ENCODE measurements at regions not wholly inside any gene's neighbourhood (a gene's known extent, or its start where the extent isn't known, plus 50 kb on each side); places are given as distances from the start of the nearest gene placed in this dataset.

GRCh38 chr4:117512414-117512813 is 427.0 kb upstream of the TRAM1L1 start:
- TF ChIP-seq TAF1 (IDR thresholded peaks at IDR 0.05; ENCODE audit: borderline replicate concordance, low read depth, low read length) (no peak), POLR2A (IDR thresholded peaks at IDR 0.05; ENCODE audit: low read depth, low read length) (no peak), POLR2AphosphoS5 (IDR thresholded peaks at IDR 0.05; ENCODE audit: low read depth, low read length) (no peak)
- no peak for FAIRE-seq
- no peak for DNase-seq (ENCODE audit: insufficient read length)

DNA sequence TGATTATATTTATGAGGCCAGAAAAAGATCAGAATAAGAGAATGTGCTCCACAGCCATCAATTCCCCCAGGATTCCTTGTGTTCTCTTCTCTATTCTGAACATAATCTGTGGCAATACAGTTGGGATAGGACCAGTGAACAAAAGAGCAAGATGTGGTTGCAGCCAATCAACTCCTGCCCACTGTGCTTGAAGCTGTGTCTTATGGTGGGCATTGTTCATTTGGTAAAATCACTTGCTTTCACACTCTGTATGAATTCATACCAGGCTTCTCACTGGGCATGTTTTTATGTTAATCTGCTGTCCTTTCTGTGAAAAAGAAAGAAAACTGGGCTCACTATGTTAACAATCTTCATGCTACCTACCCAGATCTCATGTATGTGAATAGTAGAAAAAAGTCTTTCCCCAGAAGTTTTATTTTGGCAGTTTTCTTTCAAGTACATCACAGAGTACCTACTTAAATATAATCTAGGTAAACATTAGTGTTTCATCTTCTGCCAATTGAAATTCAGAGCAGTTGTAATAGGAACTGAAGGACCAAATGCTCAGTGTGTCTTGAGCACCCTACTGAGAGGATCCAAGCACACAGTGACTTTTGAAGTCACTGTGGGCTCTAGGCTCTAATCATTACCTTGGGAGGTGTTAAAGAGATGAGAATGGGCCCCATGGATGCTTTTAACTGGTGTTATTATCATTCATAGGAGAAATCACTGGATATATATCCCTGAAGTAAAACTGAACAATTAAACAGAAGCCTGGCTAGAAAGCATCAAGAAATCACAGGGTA is 429.2 kb upstream of the TRAM1L1 start:
- no peak for DNase-seq (ENCODE audit: insufficient read length)
- no peak for TF ChIP-seq POLR2A (IDR thresholded peaks at IDR 0.05; ENCODE audit: low read depth, low read length)
- TF ChIP-seq TAF1 (IDR thresholded peaks at IDR 0.05; ENCODE audit: borderline replicate concordance, low read depth, low read length): no peak
- FAIRE-seq: no peak

- TF ChIP-seq POLR2A (IDR thresholded peaks at IDR 0.05; ENCODE audit: low read depth, low read length): no peak
- no peak for TF ChIP-seq TAF1 (IDR thresholded peaks at IDR 0.05; ENCODE audit: borderline replicate concordance, low read depth, low read length)
- TF ChIP-seq POLR2AphosphoS5 (IDR thresholded peaks at IDR 0.05; ENCODE audit: low read depth, low read length): no peak
- DNase-seq (ENCODE audit: insufficient read length) (no peak), FAIRE-seq (no peak)
Measured at GRCh38 chr4:117515921-117516320, 430.5 kb upstream of the TRAM1L1 start.

DNA sequence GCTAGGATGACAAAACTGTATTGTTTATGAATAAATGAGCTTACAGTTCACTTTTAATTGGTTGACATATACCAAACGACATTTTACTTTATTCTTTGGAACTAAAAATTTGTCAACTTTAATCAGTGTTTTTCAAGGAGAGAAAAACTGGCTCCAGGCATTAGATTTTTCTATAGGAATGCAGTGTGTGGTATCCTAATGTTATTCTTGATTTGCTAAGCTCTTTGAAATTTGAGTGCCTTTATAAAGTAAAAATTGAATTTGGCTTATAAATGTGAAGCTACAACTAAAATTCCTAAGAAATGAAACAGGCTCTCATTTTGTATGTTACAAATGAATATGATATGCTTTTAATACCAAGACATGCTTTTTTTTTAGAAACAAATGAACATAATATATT is 442.2 kb upstream of the TRAM1L1 start:
- FAIRE-seq (no peak), DNase-seq (ENCODE audit: insufficient read length) (no peak)
- TF ChIP-seq TAF1 (IDR thresholded peaks at IDR 0.05; ENCODE audit: borderline replicate concordance, low read depth, low read length) (no peak), POLR2A (IDR thresholded peaks at IDR 0.05; ENCODE audit: low read depth, low read length) (no peak), POLR2AphosphoS5 (IDR thresholded peaks at IDR 0.05; ENCODE audit: low read depth, low read length) (no peak)

DNA sequence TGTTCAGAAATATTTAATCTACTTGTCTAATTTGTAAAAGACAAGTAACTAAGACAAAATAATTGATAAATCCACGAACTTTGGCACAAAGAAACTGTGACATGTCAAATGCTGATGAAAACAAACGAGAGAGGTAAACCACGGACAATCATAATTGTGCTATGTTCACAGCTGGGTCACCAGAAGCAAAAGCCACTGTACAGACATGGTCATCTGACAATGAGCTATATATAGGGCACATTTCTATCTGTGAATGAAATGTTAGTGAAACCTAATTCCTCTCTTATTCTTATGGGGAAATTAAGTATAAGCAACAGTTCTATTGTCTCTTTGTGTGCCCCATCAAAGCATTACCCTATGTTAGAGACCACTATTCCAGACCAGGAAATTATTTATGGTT is 444.0 kb upstream of the TRAM1L1 start:
- FAIRE-seq (no peak), DNase-seq (ENCODE audit: insufficient read length) (no peak)
- TF ChIP-seq POLR2AphosphoS5 (IDR thresholded peaks at IDR 0.05; ENCODE audit: low read depth, low read length) (no peak), TAF1 (IDR thresholded peaks at IDR 0.05; ENCODE audit: borderline replicate concordance, low read depth, low read length) (no peak), POLR2A (IDR thresholded peaks at IDR 0.05; ENCODE audit: low read depth, low read length) (no peak)

DNA sequence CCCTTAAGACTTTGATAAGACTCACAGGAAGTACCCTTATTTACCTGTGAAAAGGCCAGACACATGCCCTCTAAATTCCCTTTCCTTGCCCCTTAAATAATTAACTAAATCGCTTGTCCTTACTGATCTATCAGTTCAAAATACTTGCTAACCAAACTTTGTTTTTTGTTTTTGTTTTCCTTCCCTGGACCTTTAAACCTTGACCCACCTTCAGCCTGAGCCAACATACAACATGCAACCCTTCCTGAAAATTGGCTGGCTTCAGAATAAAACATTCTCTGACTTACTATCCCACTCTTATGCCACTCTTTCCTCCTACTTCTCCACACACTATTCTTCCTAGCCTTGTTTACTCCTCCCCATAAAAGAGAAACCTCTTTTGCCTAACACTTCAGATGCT is 448.1 kb upstream of the TRAM1L1 start:
- TF ChIP-seq TAF1 (IDR thresholded peaks at IDR 0.05; ENCODE audit: borderline replicate concordance, low read depth, low read length): no peak
- no peak for TF ChIP-seq POLR2AphosphoS5 (IDR thresholded peaks at IDR 0.05; ENCODE audit: low read depth, low read length)
- no peak for TF ChIP-seq POLR2A (IDR thresholded peaks at IDR 0.05; ENCODE audit: low read depth, low read length)
- DNase-seq (ENCODE audit: insufficient read length) (no peak), FAIRE-seq (no peak)

GRCh38 chr4:117545039-117545438 is 459.7 kb upstream of the TRAM1L1 start:
- no peak for DNase-seq (ENCODE audit: insufficient read length)
- TF ChIP-seq POLR2A (IDR thresholded peaks at IDR 0.05; ENCODE audit: low read depth, low read length) (no peak), POLR2AphosphoS5 (IDR thresholded peaks at IDR 0.05; ENCODE audit: low read depth, low read length) (no peak)
- no peak for FAIRE-seq

GRCh38 chr4:117549524-117549923 is 464.1 kb upstream of the TRAM1L1 start:
- FAIRE-seq (no peak), DNase-seq (ENCODE audit: insufficient read length) (no peak)
- TF ChIP-seq POLR2A (IDR thresholded peaks at IDR 0.05; ENCODE audit: low read depth, low read length): no peak
- TF ChIP-seq POLR2AphosphoS5 (IDR thresholded peaks at IDR 0.05; ENCODE audit: low read depth, low read length): no peak
- TF ChIP-seq TAF1 (IDR thresholded peaks at IDR 0.05; ENCODE audit: borderline replicate concordance, low read depth, low read length): no peak

GRCh38 chr4:117550085-117550484 is 464.7 kb upstream of the TRAM1L1 start:
- no peak for TF ChIP-seq TAF1 (IDR thresholded peaks at IDR 0.05; ENCODE audit: borderline replicate concordance, low read depth, low read length)
- no peak for TF ChIP-seq POLR2AphosphoS5 (IDR thresholded peaks at IDR 0.05; ENCODE audit: low read depth, low read length)
- TF ChIP-seq POLR2A (IDR thresholded peaks at IDR 0.05; ENCODE audit: low read depth, low read length): no peak
- no peak for DNase-seq (ENCODE audit: insufficient read length)
- no peak for FAIRE-seq

DNA sequence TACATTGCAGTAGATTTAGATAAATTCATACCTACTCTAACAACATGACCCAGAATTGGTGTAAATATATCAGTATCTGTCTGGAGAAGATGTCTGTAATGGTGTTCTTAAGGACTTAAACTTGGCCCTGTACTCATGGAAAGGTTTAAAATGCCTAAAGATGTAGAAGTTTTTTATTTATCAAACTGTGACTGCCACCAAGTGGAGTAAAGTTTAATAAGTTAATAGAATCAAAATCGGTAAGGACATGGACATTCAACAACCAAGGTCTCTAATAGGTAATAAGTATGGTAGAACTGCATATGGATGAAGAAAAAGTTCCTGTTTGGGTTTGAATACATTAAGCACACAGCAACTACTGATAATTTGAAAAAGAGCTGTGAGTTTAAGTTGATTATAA is 474.0 kb upstream of the NDST3 start:
- TF ChIP-seq POLR2A (IDR thresholded peaks at IDR 0.05; ENCODE audit: low read depth, low read length) (no peak), TAF1 (IDR thresholded peaks at IDR 0.05; ENCODE audit: borderline replicate concordance, low read depth, low read length) (no peak), POLR2AphosphoS5 (IDR thresholded peaks at IDR 0.05; ENCODE audit: low read depth, low read length) (no peak)

DNA sequence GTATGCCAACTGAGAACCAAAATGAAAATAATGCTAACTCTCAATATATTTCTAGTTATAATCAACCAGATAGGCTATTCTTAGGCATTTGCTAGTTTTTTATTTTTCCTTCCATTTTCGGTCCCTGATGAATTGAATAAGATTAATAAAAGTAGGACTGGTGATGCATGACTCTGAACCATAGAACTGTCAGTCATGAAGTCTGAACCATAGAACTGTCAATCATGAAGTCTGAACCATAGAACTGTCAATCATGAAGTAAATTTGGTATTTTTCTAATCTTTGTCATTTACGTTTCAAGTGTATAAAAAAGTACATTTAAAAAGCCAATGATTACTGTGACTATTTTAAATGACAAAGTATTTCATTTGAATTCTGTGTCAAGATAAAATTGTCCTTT is 460.2 kb upstream of the NDST3 start:
- no peak for DNase-seq (ENCODE audit: insufficient read length)
- no peak for FAIRE-seq
- TF ChIP-seq POLR2AphosphoS5 (IDR thresholded peaks at IDR 0.05; ENCODE audit: low read depth, low read length) (no peak), POLR2A (IDR thresholded peaks at IDR 0.05; ENCODE audit: low read depth, low read length) (no peak), TAF1 (IDR thresholded peaks at IDR 0.05; ENCODE audit: borderline replicate concordance, low read depth, low read length) (no peak)

More for the DNA sequence above, 474.0 kb upstream of the NDST3 start:
- DNase-seq (ENCODE audit: insufficient read length) (no peak), FAIRE-seq (no peak)

- TF ChIP-seq TAF1 (IDR thresholded peaks at IDR 0.05; ENCODE audit: borderline replicate concordance, low read depth, low read length) (no peak), POLR2A (IDR thresholded peaks at IDR 0.05; ENCODE audit: low read depth, low read length) (no peak), POLR2AphosphoS5 (IDR thresholded peaks at IDR 0.05; ENCODE audit: low read depth, low read length) (no peak)
- FAIRE-seq (no peak), DNase-seq (ENCODE audit: insufficient read length) (no peak)
Measured at GRCh38 chr4:117575850-117576249, 458.4 kb upstream of the NDST3 start.
